Lung microvascular endothelial cell (primary cell): ENCODE measurements at regions not wholly inside any gene's neighbourhood (a gene's known extent, or its start where the extent isn't known, plus 50 kb on each side); places are given as distances from the start of the nearest gene placed in this dataset.
A peak's percentile ranks its signal among the peaks of the same experiment; 100 is the strongest.
"Not testable (repeated sequence)": the region's sequence is repeated elsewhere in the genome, so short reads cannot be mapped to it uniquely, and the experiment has no call there.

Source experiments
- DNase-seq, 2 donors: peaks; one replicate each; pipeline versions ENCODE4 v3.0.0 to v3.0.0-alpha.2; 2010; ENCODE audit warnings: low read depth in 2 of 2

DNA sequence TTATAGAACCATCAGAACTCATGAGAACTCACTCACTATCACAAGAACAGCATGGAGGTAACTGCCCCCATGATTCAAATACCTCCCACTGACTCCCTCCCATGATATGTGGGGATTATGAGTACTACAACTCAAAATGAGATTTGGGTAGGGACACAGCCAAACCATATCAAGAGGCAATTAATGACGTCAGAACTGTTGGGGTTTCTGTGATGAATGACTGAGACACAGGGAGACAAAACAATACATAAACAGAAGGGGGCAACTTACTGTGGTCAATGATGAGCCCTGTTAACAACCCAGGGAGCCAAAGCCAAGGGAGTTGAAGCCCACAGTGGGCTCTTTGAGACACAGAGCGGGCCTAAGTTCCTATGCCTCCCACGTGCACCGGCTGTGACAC is 171.3 kb upstream of the GHITM start:
- DNase-seq = no peak

DNA sequence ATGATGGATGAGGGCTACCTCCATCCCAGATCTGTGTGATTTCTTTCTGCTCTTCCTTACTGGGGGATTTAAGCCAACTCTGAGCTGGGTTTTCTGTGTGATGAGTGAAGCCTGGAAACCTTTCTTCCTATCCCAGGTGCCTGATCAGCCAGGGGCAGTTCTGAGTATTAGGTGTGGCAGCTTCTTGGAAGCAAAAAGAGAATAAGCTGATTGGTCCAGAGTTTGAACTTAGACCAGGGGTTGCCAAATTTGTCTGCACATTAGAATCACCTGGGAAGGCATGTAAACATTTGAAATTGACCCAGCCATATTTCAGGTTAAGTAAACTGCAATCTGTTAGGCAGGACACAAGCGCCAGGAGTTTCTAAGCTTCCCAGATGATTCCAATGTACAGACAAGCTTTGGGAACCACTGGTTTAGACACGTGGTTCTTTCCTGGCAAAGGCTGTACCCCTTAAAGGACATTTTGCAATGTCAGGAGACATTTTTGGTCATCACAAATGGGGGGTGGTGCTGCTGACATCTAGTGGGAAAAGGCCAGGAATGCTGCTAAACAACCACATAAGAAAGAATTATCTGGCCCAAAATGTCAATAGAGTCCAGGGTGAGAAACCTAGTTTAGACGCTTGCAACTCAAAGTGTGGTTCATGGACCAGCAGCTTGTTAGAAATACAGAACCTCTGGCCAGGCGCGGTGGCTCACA is 160.5 kb upstream of the GHITM start:
- DNase-seq = no peak

DNA sequence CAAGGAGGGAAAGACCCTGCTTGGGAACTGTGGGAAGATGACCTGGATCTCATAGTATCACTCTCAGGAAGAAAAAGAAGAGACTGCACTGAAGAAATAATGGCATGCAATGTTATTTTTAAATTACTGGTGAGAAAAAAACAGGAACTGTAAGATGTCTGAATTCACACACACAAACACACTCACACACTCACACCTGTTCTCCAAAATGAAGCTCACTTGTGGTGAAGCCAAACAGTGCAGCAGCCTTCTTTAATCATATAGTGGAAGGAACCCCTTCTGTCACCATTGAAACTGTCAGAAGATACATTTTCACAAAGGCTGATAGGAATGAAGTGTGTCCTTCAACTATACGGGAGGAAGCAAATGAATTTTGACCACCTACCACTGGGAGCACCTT is 156.5 kb upstream of the GHITM start:
- DNase-seq = no peak

DNA sequence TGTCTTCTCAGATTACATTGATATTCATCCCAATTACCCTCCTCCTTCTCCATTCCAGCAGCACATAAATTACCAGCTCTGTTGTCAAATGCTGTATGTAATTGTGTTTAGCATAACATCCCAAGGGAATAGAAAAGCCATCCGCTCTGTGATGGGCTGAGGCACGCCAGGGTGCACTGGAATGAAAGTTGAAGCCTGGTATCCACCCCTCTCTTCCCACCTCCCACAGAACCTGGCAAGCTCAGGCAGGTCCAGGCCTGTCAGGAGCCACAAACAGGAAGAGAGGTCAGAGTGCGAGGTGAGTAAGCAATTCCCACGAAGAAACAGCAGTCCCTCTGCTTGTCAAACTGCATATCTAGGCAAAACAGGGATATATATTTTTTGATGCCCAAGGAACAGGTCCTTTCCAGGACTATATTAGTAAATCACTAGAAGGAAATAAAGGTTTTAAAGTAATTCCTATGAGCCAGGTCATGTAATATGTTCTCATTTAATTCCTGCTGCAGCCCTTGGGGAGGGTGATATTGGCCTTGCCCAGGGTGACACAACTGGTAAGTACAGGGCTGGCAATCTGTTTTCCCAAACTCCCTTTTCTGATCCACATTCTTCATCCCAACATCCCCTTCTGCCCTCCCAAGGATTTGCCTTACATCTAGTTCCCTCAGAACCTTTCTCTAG is 155.6 kb upstream of the GHITM start:
- peak; percentile 53 to 55 for DNase-seq

DNA sequence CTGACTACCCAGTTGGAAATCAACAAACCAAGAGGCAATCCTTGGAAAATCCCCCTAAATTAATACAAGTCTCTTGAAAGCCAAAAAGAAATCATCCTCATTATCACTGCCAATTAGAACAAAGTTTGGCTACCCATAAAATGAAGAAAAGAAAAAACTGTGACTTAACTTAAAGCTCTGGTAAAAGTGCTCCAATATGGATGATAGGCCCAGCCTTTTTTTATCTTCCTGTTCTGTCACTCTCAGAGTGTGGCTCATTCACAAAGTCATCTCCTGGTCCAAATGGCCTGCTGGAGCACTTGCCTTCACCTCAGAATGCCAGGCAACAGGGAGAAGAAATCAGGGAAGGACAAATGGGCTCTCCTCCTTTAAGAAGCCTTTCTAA is 155.1 kb upstream of the GHITM start:
- DNase-seq = no peak

DNA sequence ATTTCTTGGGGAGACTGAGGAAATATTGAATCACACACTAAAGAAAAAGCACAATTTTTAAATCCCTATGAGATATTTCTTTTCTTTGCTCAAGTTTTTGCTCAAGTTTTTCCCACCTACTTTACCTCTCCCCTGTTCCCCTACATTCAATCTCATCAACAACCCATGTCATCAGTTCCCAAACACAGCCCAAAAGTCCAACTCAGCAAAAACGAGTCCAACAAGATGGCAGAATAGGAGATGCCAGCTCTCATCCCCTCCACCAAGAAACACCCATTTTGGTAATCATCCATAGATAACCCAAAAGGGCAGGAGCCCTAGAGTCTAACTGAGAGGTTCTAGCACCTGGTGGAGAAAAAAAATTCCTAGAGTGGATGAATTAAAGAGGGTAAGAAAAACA is 152.5 kb upstream of the GHITM start:
- DNase-seq = no peak

DNA sequence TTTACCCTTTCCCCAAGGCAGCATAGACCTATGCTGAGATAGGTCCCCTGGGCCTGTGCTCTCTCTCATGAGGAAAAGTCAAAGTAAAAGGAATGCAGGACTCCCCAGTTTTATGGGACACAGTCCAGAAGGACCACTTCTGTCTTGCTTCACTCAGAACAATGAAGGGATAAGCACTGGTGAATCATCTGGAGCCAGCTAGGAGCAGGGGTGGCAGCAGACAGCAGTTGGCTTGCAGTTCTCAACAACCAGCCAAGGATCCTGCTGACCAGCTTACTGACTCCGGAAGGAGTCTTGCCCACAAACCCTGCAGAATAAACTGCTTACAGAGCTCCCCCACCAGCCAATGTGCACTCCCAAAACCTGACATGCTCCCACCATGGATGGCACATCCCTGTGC is 152.1 kb upstream of the GHITM start:
- DNase-seq = no peak

DNA sequence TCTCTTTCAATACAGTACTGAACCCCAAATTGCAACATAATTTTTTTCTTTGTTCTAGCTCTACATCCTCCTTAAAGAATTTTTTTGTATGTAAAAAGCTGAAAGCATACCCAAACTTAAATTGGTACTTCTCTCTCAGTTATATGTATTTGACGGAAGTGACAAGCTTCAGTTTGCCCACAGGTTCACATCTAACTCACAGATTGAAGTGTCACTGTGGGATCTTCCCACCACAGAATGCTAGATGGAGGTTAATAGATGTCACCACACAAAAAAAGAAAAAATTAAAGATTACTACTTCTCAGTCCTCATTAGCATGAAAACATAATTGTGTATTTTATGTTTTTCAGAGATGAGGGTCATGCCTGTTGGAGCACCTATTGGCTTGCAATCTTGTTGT is 150.9 kb upstream of the GHITM start:
- no peak for DNase-seq

DNA sequence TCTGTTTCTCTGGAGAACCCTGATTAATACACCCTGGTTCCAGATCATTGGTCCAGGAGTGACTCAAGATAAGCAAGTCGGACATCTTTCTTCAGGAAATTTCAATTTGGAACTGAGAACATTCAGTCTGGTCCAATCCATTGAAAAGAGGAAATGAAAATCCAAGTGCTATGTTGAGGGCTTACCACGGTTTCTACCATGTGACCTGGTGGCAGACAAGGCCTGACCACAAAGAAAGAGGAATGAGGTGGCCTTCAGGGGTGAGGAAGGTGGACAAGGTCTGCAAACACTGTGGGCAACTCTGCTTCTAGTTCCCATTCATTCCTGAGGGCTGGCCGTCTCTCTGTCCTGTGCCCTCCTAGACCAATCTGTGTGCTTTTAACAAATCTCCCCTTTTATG is 149.2 kb upstream of the GHITM start:
- DNase-seq = no peak

DNA sequence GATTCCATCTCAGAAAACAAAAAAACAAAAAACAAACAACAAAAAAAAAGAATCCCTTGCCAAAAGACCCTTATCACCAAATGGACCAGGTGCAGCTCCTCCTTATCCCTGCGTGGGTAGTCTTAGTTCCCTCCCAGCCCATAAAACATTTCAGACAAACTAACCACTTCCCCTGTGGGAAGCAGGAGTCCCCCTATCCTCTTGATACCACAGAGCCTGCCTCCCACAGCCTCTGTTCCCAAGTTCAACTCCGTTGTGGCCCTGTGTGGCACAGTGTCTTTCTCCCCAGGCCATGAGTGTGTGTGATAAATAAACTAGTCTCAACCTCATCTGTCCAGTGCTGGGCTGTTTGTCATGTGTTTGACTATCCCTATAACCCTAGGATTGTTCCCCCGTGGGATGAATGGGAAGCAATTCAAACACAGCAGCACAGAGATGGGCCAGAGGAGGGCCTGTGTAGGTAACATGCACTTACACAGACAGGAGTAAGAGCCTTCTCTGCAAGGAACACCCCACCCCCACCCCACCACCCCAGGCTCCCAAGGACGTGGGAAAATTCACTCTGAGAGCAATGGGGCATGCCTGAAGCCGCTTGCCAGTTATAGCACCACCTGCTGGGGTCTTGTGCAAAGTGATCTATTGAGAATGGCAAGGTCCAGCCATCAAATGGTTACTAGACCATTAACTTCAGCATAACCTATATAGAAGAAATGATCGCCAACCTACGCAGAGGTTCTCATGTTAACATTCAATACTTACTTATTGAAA is 147.1 kb upstream of the GHITM start:
- DNase-seq = peak; percentile 44 to 51

DNA sequence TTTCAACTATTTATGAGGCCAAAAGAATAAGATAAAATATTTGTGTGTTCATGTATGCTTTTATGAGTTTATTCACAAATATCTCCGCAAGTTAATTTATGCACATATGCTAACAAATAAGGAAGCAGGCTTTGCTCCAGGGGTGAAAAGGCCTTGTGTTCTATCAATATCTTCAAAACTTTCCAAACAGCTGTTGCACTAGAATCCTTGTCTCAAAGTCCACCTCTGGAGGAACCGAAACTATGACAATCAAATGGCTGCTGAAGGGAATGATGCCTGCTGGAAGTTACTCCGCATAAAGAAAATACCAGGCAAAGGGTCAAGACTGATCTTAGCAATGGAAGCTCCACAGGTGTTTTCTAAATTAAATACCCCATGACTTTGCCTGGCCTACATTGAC is 145.0 kb upstream of the GHITM start:
- DNase-seq = no peak

DNA sequence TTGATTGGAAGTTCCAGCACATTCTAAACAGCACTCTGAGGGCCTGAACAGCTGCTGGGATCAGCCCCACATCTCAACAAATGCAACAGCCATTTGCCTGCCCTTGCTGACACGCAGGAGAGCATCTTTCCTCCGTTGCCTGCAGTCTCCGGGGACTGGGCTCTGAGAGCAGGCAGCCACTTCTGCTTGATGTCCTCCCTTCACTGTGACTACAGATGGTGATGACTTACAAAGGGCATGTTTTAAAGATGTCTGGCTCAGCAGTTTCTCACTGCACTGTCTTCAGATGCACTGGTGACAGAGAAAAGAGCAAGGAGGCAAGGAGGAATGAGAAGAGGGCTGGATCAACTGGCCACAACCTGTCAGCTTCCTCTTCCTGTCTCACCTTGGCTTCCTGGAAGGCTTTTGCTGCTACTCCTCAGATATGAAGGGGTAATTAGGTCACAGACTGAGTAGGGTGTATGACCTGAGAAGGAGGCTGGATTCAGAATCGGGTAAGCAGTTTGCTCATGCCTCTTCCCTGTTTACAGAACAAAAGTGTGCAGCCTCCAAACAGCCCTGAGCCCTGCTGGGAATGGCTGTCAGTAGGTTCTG is 143.5 kb upstream of the GHITM start:
- no peak for DNase-seq

DNA sequence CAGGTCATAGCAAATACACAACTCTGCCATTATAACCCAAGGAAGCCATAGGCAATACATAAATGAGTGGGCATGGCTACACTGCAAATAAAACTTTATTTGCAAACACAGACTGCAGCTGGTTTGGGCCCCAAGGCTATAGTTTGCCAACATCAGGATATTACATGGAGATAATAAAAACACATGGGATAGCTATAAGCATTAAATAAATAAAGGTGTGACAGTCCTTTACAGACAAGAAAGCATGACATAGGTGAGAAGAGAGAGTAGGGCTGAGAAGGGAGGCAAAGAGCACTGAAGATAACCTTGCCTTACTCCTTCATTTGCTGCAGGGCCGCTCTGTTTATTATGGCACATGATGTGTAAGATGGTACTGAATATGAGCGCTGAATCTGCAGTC is 135.1 kb upstream of the GHITM start:
- no peak for DNase-seq

DNA sequence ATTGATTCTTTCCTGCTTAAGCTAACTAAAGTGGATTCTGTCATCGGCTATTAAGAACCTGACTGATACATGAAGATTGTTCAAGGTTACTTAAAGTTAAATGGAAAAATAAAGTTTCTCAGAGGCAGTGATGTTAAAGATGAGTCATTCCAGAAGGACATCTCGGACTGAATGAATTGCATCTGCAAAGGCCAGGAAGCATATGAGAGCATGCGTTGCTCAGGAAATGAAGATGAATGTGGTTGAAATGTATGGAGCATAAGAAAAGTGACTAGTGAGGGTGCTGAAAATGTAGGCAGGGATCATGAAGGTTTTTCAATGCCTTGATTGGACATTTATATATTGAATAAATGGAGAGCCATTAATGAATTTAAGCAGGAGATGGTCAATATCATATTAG is 133.9 kb upstream of the GHITM start:
- no peak for DNase-seq

DNA sequence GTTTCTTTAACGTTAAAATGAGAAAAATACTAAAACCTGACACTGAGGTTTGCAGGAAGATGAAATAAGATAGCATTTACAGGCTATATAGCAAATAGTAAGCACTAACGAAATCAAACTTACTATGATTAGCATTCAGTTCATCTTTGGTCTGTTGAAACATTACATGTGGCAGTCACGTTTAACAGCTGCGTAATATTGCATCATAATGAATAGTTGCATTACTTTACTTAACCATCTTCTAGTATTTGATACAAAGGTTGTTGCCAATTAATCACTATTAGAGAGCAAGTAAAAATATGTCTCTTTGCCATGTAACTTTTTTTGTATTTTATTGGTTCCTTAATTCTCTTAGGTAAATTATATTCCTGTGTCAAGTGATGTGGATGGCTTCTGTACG is 131.8 kb upstream of the GHITM start:
- no peak for DNase-seq

DNA sequence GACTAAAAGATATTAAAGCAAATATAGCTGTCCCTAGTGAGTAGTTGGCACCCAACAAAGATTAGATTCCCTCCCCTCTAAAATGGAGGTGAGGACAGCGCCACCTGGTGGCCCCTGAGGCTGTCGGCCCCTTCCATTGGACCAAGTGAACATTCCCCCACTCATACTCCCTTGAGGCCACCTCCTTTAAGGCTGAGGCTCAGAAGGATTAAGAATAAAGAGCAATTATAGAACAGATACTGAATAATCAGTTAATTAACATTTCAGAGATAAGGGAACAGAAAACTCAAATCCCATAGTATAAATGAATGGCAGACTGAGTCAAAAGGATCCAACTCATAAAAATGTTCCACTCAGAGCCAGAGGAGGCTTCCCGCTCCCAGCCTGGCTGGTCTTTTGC is 130.4 kb upstream of the GHITM start:
- DNase-seq = peak; percentile 33 to 36

DNA sequence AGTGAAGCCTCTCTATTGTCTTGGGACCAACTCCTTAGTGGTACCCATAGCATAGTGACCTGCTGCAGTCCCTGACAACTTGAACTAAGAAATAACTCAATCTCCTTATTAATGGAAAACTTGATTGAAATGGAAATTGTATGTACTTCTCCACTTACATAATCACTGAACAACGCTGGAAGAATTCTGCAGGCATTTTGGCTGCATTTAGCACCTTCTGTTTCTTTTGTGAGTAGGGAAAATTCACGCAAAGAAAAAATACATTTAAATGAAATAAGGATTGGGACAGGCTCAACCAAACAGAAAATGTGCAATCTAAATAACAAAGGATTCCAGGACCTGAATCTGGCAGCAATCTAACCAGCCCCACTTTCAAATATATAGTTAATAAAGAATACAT is 126.9 kb upstream of the GHITM start:
- DNase-seq = no peak

DNA sequence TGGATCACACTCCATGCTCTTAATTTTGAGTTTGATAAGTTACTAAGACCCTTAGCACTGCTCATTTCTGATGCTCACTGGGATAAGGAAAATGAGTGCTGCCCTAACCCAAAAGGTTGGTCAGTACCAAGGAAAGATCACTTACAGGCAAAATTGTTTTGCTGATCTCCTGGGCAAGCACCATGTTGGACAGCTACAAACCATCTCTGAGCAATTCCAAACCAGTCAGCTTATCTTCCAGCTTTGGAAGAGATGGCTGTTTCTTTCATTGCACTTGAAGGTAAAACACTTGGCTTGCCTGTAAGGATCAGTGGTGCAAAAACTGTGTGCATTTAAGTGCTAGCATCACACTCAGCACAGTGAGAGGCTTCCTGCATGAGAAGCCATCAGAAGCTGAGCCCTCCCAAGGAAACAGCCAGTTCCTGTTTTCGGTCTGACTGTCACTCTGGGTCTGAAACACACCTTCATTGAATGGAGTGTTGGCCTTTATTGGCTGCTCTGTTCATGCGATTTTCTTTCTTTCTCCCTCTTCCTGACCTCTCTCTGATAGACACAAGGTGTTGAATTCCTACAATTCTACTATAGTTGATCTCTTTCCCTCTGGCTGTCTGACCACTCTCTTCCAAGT is 126.4 kb upstream of the GHITM start:
- no peak for DNase-seq

DNA sequence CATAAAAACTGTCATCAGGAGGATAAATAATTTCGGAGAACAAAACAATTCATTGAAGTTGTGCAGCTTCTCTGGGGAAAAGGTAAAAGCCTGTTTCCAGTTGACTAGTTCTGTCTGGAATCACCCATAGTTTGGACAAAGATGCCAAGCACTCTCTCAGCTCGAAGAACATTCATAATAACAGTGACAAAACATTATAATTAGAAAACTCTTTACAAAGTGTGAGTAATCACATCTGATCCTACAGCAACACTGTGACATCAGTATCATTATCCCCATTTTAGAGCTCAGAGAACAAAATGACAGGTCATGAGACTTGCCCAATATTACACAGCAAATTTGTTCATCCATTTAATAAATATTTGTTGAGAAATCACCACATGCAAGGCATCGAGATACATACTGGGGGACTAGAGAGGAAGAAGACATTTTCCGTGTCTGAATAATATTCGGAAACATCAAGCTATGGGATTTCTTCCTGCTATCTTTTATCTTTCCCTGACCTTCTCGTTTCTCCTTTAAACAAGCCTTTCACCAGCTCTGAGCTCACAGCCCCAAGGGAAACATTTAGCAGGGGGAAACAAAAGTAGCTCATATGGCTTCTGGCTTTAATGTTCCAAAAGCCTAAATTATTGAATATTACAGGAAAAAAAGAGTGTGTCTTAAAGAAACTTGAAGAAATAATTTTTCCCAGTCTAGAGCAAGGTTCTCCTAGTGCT is 123.3 kb upstream of the GHITM start:
- no peak for DNase-seq

DNA sequence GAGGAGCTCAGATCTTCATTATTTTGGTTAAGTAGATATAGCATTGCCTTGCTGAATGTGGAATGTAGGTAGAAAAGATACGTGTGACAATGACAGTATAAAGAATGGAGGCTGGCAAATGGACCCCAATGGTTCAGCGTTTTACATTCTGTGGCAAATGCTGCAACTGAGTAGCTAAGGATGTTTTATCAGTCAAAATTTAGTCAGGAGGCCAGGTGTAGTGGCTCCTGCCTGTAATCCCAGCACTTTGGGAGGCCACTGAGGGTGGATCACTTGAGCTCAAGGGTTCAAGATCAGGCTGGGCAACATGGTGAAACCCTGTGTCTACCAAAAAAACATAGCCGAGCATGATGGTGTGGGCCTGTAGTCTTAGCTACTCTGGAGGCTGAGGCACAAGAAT is 120.5 kb upstream of the GHITM start:
- no peak for DNase-seq

DNA sequence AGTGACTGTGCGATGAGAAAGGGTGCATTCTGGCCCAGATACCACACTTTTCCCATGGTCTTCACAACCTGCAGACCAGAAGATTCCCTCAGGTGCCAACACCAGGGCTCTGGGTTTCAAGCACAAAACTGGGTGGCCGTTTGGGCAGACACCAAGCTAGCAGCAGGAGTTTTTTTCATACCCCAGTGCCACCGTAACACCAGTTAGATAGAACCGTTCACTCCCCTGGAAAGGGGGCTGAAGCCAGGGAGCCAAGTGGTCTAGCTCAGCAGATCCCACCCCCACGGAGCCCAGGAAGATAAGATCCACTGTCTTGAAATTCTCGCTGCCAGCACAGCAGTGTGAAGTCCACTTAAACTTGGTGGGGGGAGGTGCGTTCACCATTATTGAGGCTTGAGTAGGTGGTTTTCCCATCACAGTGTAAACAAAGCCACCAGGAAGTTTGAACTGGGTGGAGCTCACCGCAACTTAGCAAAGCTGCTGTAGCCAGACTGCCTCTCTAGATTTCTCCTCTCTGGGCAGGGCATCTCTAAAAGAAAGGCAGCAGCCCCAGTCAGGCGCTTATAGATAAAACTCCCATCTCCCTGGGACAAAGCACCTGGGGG is 119.4 kb upstream of the GHITM start:
- DNase-seq = not testable (repeated sequence)
